GM12878 (cell line): ENCODE measurements at regions not wholly inside any gene's neighbourhood (a gene's known extent, or its start where the extent isn't known, plus 50 kb on each side); places are given as distances from the start of the nearest gene placed in this dataset.
"Not testable (repeated sequence)": the region's sequence is repeated elsewhere in the genome, so short reads cannot be mapped to it uniquely, and the experiment has no call there.

Experiments used
- MTA3 ChIP-seq: IDR thresholded peaks from 2 replicates; pipeline ENCODE4 v1.6.1; 2012; ENCODE audit warnings: low read length, inconsistent platforms, borderline replicate concordance
- SRF ChIP-seq, 2 experiments: IDR thresholded peaks; 2 replicates each; pipeline ENCODE4 v1.6.1; 2011; ENCODE audit warnings: low read depth in 2 of 2, low read length in 2 of 2, mild to moderate bottlenecking in 1 of 2, moderate library complexity in 1 of 2
- TARDBP ChIP-seq: IDR thresholded peaks from 2 replicates; pipeline ENCODE4 v1.6.1; 2016; ENCODE audit warnings: borderline replicate concordance
- TF ChIP-seq, protein P1 (sequence below), 3 experiments: IDR thresholded peaks in 2 of 3; conservative IDR thresholded peaks in 1 of 3; 2 replicates each; pipeline ENCODE4 v1.5.1; 2011; ENCODE audit warnings: low read depth in 3 of 3, low read length in 3 of 3, mild to moderate bottlenecking in 3 of 3, control low read depth in 2 of 3, moderate library complexity in 2 of 3, inconsistent platforms in 1 of 3, mixed read lengths in 1 of 3; ENCODE audit not compliant: control insufficient read depth in 2 of 3, insufficient read depth in 1 of 3; ENCODE audit errors: extremely low read depth in 1 of 3
- TF ChIP-seq, protein P2 (sequence below): IDR thresholded peaks from 2 replicates; pipeline ENCODE4 v1.6.1; 2011; ENCODE audit warnings: low read depth, low read length, improper control_type of control experiment, borderline replicate concordance
- TF ChIP-seq, protein P3 (sequence below): fragments of 450-650 bp; IDR thresholded peaks from 2 replicates; pipeline ENCODE4 v1.6.1; 2018; ENCODE audit warnings: mild to moderate bottlenecking, low read depth, moderate library complexity; ENCODE audit not compliant: partially characterized antibody

DNA sequence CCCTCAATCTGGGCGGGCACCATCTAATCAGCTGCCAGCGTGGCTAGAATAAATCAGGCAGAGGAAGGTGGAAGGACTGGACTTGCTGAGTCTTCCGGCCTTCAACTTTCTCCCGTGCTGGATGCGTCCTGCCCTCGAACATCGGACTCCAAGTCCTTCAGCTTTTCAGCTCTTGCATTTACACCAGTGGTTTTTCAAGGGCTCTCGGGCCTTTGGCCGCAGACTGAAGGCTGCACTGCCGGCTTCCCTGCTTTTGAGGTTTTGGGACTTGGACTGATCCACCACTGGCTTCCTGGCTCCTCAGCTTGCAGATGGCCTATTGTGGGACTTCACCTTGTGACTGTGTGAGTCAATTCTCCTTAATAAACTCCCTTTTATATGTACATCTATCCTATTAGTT is 94.4 kb downstream of the OLFM1 start:
- TF ChIP-seq, protein P1, sequence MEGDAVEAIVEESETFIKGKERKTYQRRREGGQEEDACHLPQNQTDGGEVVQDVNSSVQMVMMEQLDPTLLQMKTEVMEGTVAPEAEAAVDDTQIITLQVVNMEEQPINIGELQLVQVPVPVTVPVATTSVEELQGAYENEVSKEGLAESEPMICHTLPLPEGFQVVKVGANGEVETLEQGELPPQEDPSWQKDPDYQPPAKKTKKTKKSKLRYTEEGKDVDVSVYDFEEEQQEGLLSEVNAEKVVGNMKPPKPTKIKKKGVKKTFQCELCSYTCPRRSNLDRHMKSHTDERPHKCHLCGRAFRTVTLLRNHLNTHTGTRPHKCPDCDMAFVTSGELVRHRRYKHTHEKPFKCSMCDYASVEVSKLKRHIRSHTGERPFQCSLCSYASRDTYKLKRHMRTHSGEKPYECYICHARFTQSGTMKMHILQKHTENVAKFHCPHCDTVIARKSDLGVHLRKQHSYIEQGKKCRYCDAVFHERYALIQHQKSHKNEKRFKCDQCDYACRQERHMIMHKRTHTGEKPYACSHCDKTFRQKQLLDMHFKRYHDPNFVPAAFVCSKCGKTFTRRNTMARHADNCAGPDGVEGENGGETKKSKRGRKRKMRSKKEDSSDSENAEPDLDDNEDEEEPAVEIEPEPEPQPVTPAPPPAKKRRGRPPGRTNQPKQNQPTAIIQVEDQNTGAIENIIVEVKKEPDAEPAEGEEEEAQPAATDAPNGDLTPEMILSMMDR (IDR thresholded peaks at IDR 0.05 in 2 of 3, conservative IDR thresholded peaks at IDR 0.05 in 1 of 3; ENCODE audit: control insufficient read depth in 2 of 3, extremely low read depth in 1 of 3, insufficient read depth in 1 of 3, low read depth in 3 of 3, low read length in 3 of 3) = not testable (repeated sequence)
- TF ChIP-seq SRF (IDR thresholded peaks at IDR 0.05; ENCODE audit: low read depth in 2 of 2, low read length in 2 of 2); TARDBP; MTA3: not testable (repeated sequence)
- TF ChIP-seq, protein P2, sequence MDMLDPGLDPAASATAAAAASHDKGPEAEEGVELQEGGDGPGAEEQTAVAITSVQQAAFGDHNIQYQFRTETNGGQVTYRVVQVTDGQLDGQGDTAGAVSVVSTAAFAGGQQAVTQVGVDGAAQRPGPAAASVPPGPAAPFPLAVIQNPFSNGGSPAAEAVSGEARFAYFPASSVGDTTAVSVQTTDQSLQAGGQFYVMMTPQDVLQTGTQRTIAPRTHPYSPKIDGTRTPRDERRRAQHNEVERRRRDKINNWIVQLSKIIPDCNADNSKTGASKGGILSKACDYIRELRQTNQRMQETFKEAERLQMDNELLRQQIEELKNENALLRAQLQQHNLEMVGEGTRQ = not testable (repeated sequence)
- TF ChIP-seq, protein P3, sequence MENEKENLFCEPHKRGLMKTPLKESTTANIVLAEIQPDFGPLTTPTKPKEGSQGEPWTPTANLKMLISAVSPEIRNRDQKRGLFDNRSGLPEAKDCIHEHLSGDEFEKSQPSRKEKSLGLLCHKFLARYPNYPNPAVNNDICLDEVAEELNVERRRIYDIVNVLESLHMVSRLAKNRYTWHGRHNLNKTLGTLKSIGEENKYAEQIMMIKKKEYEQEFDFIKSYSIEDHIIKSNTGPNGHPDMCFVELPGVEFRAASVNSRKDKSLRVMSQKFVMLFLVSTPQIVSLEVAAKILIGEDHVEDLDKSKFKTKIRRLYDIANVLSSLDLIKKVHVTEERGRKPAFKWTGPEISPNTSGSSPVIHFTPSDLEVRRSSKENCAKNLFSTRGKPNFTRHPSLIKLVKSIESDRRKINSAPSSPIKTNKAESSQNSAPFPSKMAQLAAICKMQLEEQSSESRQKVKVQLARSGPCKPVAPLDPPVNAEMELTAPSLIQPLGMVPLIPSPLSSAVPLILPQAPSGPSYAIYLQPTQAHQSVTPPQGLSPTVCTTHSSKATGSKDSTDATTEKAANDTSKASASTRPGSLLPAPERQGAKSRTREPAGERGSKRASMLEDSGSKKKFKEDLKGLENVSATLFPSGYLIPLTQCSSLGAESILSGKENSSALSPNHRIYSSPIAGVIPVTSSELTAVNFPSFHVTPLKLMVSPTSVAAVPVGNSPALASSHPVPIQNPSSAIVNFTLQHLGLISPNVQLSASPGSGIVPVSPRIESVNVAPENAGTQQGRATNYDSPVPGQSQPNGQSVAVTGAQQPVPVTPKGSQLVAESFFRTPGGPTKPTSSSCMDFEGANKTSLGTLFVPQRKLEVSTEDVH = not testable (repeated sequence)
